ENCODE measurements at regions not wholly inside any gene's neighbourhood (a gene's known extent, or its start where the extent isn't known, plus 50 kb on each side); places are given as distances from the start of the nearest gene placed in this dataset.
"Not testable (repeated sequence)": the region's sequence is repeated elsewhere in the genome, so short reads cannot be mapped to it uniquely, and the experiment has no call there.

- no peak for DNase-seq (ENCODE audit: low spot score)
- TF ChIP-seq, protein P1, sequence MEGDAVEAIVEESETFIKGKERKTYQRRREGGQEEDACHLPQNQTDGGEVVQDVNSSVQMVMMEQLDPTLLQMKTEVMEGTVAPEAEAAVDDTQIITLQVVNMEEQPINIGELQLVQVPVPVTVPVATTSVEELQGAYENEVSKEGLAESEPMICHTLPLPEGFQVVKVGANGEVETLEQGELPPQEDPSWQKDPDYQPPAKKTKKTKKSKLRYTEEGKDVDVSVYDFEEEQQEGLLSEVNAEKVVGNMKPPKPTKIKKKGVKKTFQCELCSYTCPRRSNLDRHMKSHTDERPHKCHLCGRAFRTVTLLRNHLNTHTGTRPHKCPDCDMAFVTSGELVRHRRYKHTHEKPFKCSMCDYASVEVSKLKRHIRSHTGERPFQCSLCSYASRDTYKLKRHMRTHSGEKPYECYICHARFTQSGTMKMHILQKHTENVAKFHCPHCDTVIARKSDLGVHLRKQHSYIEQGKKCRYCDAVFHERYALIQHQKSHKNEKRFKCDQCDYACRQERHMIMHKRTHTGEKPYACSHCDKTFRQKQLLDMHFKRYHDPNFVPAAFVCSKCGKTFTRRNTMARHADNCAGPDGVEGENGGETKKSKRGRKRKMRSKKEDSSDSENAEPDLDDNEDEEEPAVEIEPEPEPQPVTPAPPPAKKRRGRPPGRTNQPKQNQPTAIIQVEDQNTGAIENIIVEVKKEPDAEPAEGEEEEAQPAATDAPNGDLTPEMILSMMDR (IDR thresholded peaks at IDR 0.05; ENCODE audit: extremely low read depth, insufficient read depth, missing control alignments), result no peak
- in situ Hi-C loops (cut with MboI; ENCODE audit: low pct_unique_long_range_greater_than_20kb, low sequenced_read_pairs, unreplicated experiment), result no loop called here
Observed at GRCh38 chr15:70589728-70590127, 173.6 kb downstream of the UACA start.

- in situ Hi-C loops (cut with MboI; ENCODE audit: low pct_unique_long_range_greater_than_20kb, low sequenced_read_pairs, unreplicated experiment), result no loop called here
- no peak for DNase-seq (ENCODE audit: low spot score)
- TF ChIP-seq, protein P1 (IDR thresholded peaks at IDR 0.05; ENCODE audit: extremely low read depth, insufficient read depth, missing control alignments), result no peak
Observed at GRCh38 chr15:70589221-70589620, 174.1 kb downstream of the UACA start.

GRCh38 chr15:70588613-70589012 lies 174.7 kb downstream of the UACA start:
- DNase-seq (ENCODE audit: low spot score), result no peak
- in situ Hi-C loops (cut with MboI; ENCODE audit: low pct_unique_long_range_greater_than_20kb, low sequenced_read_pairs, unreplicated experiment), result no loop called here
- TF ChIP-seq, protein P1 (IDR thresholded peaks at IDR 0.05; ENCODE audit: extremely low read depth, insufficient read depth, missing control alignments), result no peak

DNA sequence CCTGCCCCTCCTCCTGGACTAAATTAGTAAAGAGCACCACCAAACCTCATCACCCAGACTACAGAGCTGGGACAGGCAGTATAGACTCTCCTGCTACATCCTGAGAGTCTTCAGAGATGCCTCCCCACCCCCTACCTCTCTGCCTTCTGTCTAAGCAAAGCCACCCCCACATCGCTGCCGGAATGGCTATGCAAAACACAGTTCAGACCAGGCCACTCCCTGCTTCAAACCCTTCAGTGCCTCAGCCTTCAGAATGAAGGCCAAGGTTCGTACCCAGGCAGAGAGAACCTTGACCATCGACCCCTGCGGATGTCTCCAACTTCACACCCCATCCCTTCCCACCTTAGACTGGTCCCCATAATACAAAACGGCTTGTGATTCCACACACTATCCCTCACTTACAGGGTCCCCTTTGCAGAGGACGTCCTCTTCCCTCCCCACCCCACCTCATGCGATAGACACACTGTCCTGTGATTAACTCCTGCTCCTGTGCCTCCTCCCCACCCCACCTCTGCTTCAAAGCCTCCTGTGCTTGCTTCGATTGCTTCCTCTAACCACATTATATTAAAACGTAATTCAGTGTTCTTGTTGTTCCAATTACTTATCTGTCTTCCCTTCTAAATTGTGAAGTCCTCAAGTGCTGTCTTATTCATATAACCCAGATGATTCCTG lies 175.3 kb downstream of the UACA start:
- no peak for DNase-seq (ENCODE audit: low spot score)
- TF ChIP-seq, protein P1 (IDR thresholded peaks at IDR 0.05; ENCODE audit: extremely low read depth, insufficient read depth, missing control alignments), result no peak
- in situ Hi-C loops (cut with MboI; ENCODE audit: low pct_unique_long_range_greater_than_20kb, low sequenced_read_pairs, unreplicated experiment), result no loop called here

- in situ Hi-C loops (cut with MboI; ENCODE audit: low pct_unique_long_range_greater_than_20kb, low sequenced_read_pairs, unreplicated experiment); DNase-seq (ENCODE audit: low spot score): not testable (repeated sequence)
Observed at GRCh38 chr15:70587012-70587634, 176.2 kb downstream of the UACA start.

DNA sequence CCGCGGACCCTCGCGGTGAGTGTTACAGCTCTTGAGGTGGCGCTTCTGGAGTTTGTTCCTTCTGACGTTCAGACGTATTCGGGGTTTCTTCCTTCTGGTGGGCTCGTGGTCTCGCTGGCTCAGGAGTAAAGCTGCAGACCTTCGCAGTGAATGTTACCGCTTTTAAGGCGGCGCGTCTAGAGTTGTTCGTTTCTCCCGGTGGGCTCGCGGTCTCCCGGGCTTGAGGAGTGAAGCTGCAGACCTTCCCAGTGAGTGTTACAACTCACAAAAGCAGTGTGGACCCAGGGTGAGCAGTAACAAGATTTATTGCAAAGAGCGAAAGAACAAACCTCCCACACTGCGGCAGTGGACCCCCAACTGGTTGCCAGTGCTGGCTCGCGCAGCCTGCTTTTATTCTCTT lies 177.1 kb downstream of the UACA start:
- no peak for DNase-seq (ENCODE audit: low spot score)
- TF ChIP-seq, protein P1 (IDR thresholded peaks at IDR 0.05; ENCODE audit: extremely low read depth, insufficient read depth, missing control alignments), result no peak
- in situ Hi-C loops (cut with MboI; ENCODE audit: low pct_unique_long_range_greater_than_20kb, low sequenced_read_pairs, unreplicated experiment), result no loop called here

DNA sequence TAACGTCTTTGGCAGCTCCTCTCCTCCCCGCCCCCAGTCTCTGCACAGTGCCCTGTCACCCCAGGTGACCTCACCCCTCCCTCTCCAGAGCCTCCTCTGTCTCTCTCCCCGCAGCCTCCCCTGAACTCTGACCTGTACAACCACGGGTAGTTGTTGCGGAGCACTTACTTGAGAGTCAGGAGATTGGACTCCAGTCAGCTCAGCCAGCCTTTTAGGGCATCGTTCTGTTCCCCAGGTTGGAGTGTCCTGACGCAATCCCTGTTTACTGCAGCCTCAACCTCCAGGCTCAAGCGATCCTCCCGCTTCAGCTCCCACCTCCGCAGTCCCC lies 177.7 kb downstream of the UACA start:
- DNase-seq (ENCODE audit: low spot score), result no peak
- TF ChIP-seq, protein P1 (IDR thresholded peaks at IDR 0.05; ENCODE audit: extremely low read depth, insufficient read depth, missing control alignments), result no peak
- in situ Hi-C loops (cut with MboI; ENCODE audit: low pct_unique_long_range_greater_than_20kb, low sequenced_read_pairs, unreplicated experiment), result no loop called here

Measured in GM13977 (cell line).